OCI-LY1 (cell line): ENCODE measurements at regions not wholly inside any gene's neighbourhood (a gene's known extent, or its start where the extent isn't known, plus 50 kb on each side); places are given as distances from the start of the nearest gene placed in this dataset.

Source experiments
- H2AFZ ChIP-seq: fragments of 200-600 bp; sonication (generic), shearing (Covaris generic); 2 replicates; pipeline ENCODE4 v1.6.0; 2014; ENCODE audit warnings: antibody characterized with exemption, mild to moderate bottlenecking, low read length
- H3F3A ChIP-seq: fragments of 200-600 bp; sonication (generic), shearing (Covaris generic); 2 replicates; pipeline ENCODE4 v1.6.0; 2014; ENCODE audit warnings: mild to moderate bottlenecking, antibody characterized with exemption, low read length, moderate library complexity; ENCODE audit not compliant: insufficient read depth
- H3K27ac ChIP-seq: fragments of 200-600 bp; sonication (generic); 2 replicates; pipeline ENCODE4 v1.5.1; 2014; ENCODE audit warnings: low read length, mixed run types, mild to moderate bottlenecking, low read depth; ENCODE audit not compliant: poor library complexity, severe bottlenecking
- H3K27me3 ChIP-seq: fragments of 200-600 bp; sonication (generic); 2 replicates; pipeline ENCODE4 v1.6.0; 2014; ENCODE audit warnings: antibody characterized with exemption, mild to moderate bottlenecking, low read length, moderate library complexity; ENCODE audit not compliant: insufficient read depth
- H3K36me3 ChIP-seq: fragments of 200-600 bp; sonication (generic); 2 replicates; pipeline ENCODE4 v1.6.1; 2014; ENCODE audit warnings: mild to moderate bottlenecking, antibody characterized with exemption, low read length, moderate library complexity, mixed read lengths; ENCODE audit not compliant: insufficient read depth
- H3K4me1 ChIP-seq: fragments of 200-600 bp; sonication (generic); 2 replicates; pipeline ENCODE4 v1.5.1; 2014; ENCODE audit warnings: mild to moderate bottlenecking, low read length, moderate library complexity; ENCODE audit not compliant: insufficient read depth, severe bottlenecking
- H3K4me2 ChIP-seq: fragments of 200-600 bp; sonication (generic), shearing (Covaris generic); 2 replicates; pipeline ENCODE4 v1.6.1; 2014; ENCODE audit warnings: low read length
- H3K4me3 ChIP-seq: fragments of 200-600 bp; sonication (generic); 2 replicates; pipeline ENCODE4 v1.5.1; 2014; ENCODE audit warnings: low read length, low read depth, mild to moderate bottlenecking, mixed read lengths; ENCODE audit not compliant: poor library complexity, severe bottlenecking
- H3K79me2 ChIP-seq: fragments of 200-600 bp; shearing (Covaris generic); 2 replicates; pipeline ENCODE4 v1.6.1; 2016; ENCODE audit warnings: mixed run types, low read length, mixed read lengths; ENCODE audit not compliant: insufficient read depth
- H3K9ac ChIP-seq: fragments of 200-600 bp; sonication (generic), shearing (Covaris generic); 2 replicates; pipeline ENCODE4 v1.6.1; 2014; ENCODE audit warnings: mild to moderate bottlenecking, low read length, mixed read lengths
- H3K9me2 ChIP-seq: fragments of 200-600 bp; sonication (generic), shearing (Covaris generic); 2 replicates; pipeline ENCODE4 v1.6.1; 2014; ENCODE audit warnings: low read depth, mild to moderate bottlenecking, low read length, mixed read lengths
- H3K9me3 ChIP-seq: fragments of 200-600 bp; shearing (Covaris generic); 2 replicates; pipeline ENCODE4 v1.6.1; 2014; ENCODE audit warnings: low read length, mixed read lengths
- H4K20me1 ChIP-seq: fragments of 200-600 bp; sonication (generic), shearing (Covaris generic); 2 replicates; pipeline ENCODE4 v1.6.0; 2016; ENCODE audit warnings: mild to moderate bottlenecking, low read length; ENCODE audit not compliant: insufficient read depth
- EZH2 ChIP-seq: fragments of 200-600 bp; sonication (generic), shearing (Covaris generic); IDR thresholded peaks from 2 replicates; pipeline ENCODE4 v1.8.0; 2017; ENCODE audit warnings: borderline replicate concordance, mixed run types, mild to moderate bottlenecking, antibody characterized with exemption, low read length, moderate library complexity, mixed read lengths
- TF ChIP-seq, protein P1 (sequence below): fragments of 200-600 bp; sonication (generic), shearing (Covaris generic); IDR thresholded peaks from 2 replicates; pipeline ENCODE4 v1.5.1; 2017; ENCODE audit warnings: mild to moderate bottlenecking, antibody characterized with exemption, low read length, moderate library complexity, mixed read lengths

DNA sequence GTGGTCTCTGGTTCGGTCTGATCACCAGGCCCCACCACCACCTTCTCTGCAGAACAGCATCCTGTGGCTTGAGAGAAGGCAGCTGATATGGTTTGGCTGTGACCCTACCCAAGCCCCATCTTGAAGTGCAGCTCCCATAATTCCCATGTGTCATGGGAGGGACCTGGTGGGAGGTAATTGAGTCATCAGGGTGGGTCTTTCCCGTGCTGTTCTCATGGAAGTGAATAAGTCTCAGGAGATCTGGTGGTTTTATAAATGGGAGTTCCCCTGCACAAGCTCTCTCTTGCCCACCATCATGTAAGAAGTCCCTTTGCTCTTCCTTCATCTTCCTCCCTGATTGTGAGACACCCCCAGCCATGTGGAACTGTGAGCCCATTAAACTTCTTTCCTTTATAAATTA lies 352.3 kb upstream of the CDH5 start:
- no peaks in the 10 kb centered on the region for H3K9me3 ChIP-seq
- no peak overlapping the region for H3K27ac ChIP-seq
- no peaks in the 10 kb centered on the region for H3F3A ChIP-seq
- no peaks in the 10 kb centered on the region for H3K36me3 ChIP-seq
- H3K9me2 ChIP-seq = no peaks in the 10 kb centered on the region
- H3K4me1 ChIP-seq = no peaks in the 10 kb centered on the region
- no peaks in the 10 kb centered on the region for H3K79me2 ChIP-seq
- H3K27me3 ChIP-seq = 0 out of 2 replicates have a peak, but pooled peaks cover 6% of the 10 kb centered on the region
- no peak overlapping the region for H2AFZ ChIP-seq
- no peak overlapping the region for H3K9ac ChIP-seq
- H3K4me3 ChIP-seq = no peak overlapping the region
- no peaks in the 10 kb centered on the region for H4K20me1 ChIP-seq
- TF ChIP-seq EZH2 = no peak
- TF ChIP-seq, protein P1, sequence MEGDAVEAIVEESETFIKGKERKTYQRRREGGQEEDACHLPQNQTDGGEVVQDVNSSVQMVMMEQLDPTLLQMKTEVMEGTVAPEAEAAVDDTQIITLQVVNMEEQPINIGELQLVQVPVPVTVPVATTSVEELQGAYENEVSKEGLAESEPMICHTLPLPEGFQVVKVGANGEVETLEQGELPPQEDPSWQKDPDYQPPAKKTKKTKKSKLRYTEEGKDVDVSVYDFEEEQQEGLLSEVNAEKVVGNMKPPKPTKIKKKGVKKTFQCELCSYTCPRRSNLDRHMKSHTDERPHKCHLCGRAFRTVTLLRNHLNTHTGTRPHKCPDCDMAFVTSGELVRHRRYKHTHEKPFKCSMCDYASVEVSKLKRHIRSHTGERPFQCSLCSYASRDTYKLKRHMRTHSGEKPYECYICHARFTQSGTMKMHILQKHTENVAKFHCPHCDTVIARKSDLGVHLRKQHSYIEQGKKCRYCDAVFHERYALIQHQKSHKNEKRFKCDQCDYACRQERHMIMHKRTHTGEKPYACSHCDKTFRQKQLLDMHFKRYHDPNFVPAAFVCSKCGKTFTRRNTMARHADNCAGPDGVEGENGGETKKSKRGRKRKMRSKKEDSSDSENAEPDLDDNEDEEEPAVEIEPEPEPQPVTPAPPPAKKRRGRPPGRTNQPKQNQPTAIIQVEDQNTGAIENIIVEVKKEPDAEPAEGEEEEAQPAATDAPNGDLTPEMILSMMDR = no peak
- no peak overlapping the region for H3K4me2 ChIP-seq

DNA sequence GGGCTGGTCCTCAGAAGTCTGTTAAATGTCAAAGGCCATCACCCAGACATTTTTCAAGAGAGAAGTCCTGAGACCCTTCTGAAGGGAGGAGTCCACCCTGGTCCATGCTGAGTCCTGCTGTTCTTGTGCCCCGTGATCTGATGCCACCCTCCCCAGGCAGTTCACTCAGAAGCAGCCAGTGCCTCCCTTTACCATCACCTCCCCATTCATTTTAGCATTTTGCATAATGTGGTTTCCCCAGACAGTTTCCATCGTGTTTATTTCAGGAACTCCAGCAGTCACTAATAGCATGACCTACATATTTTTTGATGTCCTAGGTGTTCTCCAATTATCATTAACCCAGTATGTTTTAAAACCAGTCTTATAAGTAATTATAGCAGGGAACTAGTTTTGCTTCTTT lies 353.0 kb upstream of the CDH5 start:
- no peaks in the 10 kb centered on the region for H4K20me1 ChIP-seq
- TF ChIP-seq, protein P1 = no peak
- TF ChIP-seq EZH2 = no peak
- no peak overlapping the region for H3K4me3 ChIP-seq
- H3K9ac ChIP-seq = no peak overlapping the region
- H3K4me1 ChIP-seq = no peaks in the 10 kb centered on the region
- H3K4me2 ChIP-seq = no peak overlapping the region
- no peaks in the 10 kb centered on the region for H3K9me3 ChIP-seq
- no peaks in the 10 kb centered on the region for H3K79me2 ChIP-seq
- H2AFZ ChIP-seq = no peak overlapping the region
- 0 out of 2 replicates have a peak, but pooled peaks cover 6% of the 10 kb centered on the region for H3K27me3 ChIP-seq
- H3F3A ChIP-seq = no peaks in the 10 kb centered on the region
- no peaks in the 10 kb centered on the region for H3K9me2 ChIP-seq
- H3K27ac ChIP-seq = no peak overlapping the region
- no peaks in the 10 kb centered on the region for H3K36me3 ChIP-seq

DNA sequence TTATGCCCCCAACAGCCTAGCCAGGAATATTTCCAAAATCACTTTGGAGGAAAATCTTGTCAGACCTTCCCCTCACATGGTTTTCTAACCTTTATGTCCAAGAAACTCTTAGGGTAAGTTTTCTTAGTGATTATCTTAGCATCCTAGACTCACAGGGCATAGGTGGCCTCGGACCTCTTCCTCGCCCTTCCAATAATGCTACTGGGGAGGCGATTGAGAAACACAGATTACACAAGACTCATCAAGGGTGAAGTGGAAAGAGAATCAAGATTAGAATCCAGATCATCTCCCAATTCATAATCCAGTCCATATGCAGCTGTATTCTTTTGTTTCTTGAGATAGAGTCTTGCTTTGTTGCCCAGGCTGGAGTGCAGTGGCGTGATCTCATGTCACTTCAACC lies 358.4 kb upstream of the CDH5 start:
- H3K9me3 ChIP-seq = no peaks in the 10 kb centered on the region
- H3K36me3 ChIP-seq = no peaks in the 10 kb centered on the region
- no peaks in the 10 kb centered on the region for H3F3A ChIP-seq
- H3K27me3 ChIP-seq = 0 out of 2 replicates have a peak, but pooled peaks cover 6% of the 10 kb centered on the region
- no peak overlapping the region for H3K9ac ChIP-seq
- no peaks in the 10 kb centered on the region for H4K20me1 ChIP-seq
- H2AFZ ChIP-seq = no peak overlapping the region
- H3K4me1 ChIP-seq = no peaks in the 10 kb centered on the region
- H3K4me2 ChIP-seq = no peak overlapping the region
- no peaks in the 10 kb centered on the region for H3K79me2 ChIP-seq
- H3K27ac ChIP-seq = no peak overlapping the region
- no peaks in the 10 kb centered on the region for H3K9me2 ChIP-seq
- no peak overlapping the region for H3K4me3 ChIP-seq
- no peak for TF ChIP-seq EZH2
- TF ChIP-seq, protein P1 = no peak
